ENCODE measurements at regions not wholly inside any gene's neighbourhood (a gene's known extent, or its start where the extent isn't known, plus 50 kb on each side); places are given as distances from the start of the nearest gene placed in this dataset.

DNA sequence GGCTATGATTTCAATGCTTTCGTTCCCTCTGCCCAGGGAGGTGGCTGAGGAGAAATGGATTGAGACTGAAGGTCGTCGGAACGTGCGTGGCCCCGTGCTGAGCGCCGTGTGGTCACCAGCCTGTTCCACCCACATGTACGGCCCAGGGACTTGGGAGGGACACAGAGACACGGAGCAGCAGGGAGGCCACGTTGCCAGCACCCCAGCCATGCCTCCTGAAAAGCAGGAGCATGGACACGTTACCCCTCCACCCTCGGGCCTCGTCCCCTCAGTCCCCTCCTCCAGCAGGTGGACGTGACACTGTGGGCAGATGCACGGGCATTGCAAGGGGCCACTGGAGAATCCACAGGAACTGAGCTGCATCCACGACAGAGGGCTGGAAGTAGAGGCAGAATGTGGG is 133.1 kb upstream of the CST7 start:
- no peak for DNase-seq (ENCODE audit: low spot score)

DNA sequence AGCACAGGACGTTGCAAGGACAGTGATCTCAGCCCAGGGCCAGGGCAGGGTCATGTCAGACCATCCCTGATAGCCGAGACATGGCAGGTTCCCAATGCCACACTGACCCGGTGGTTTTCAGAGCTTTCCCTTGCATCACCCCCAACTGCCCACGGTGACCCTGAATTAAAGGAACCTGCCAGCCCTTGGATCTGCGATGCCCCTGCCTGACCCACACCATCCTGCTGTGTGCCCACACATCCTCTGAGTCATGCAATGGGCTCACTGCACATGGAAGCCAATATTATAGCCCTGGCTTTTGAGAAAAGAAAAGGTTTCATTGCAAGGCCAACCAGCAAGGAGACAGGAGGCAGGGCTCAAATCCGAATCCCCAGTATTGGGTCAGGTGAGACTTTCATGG is 132.6 kb upstream of the CST7 start:
- no peak for DNase-seq (ENCODE audit: low spot score)

DNA sequence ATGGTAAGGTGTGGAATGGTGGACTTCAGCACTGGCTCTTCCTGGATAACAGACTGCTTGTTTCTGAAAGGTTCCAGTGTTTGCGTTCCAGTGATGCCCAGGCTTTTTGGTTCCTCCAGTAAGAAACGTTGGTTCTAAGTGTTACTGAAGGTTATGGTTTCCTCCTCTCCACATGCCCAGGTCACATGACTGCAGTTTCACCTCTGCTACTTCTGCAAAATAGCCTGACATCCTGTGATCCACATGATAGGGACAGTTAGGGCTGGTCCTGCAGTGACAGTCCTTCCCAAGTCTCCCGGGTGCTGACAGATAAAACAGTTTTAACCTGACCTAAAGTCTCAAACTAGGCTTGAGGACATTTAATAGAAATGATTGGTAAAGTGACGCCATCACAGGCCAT is 132.2 kb upstream of the CST7 start:
- DNase-seq (ENCODE audit: low spot score) = no peak

DNA sequence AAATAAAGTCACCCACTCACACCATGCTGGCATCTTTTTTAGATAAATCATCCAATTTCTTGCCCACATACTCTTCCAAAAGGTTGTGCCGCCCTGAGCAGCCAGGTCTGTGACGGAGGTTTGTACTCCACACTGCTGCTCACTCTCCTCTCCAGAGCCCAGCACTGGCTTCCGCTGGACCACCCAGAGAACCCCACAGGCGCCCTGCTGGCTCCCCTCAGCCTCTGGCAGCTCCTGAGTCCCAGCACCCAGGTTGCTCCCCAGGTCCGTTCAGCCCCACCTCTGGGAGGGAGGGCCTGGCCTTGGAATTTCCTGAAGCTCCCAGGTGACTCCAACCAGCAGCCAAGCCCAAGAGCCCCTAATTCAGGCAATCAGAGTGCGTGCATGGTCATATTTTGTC is 131.7 kb upstream of the CST7 start:
- no peak for DNase-seq (ENCODE audit: low spot score)

DNA sequence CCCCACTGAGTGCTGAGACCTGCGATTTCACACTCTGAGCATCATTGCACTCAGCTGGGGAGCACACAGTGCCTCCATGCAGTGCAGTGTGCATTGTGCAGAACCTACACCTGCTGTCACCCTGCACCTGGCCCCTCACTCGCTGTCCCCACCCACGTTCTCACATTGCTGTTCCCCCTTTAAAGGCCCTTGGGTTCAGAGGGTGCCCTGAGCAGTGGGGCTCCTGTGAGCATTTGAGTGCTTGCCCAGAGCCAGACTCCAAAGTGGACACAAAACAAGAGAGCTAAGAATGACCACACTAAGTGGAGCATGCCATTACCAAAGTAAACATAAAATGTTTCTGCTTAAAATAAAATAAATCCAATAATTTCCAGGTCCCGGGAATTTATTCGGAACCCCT is 131.0 kb upstream of the CST7 start:
- DNase-seq (ENCODE audit: low spot score) = no peak

DNA sequence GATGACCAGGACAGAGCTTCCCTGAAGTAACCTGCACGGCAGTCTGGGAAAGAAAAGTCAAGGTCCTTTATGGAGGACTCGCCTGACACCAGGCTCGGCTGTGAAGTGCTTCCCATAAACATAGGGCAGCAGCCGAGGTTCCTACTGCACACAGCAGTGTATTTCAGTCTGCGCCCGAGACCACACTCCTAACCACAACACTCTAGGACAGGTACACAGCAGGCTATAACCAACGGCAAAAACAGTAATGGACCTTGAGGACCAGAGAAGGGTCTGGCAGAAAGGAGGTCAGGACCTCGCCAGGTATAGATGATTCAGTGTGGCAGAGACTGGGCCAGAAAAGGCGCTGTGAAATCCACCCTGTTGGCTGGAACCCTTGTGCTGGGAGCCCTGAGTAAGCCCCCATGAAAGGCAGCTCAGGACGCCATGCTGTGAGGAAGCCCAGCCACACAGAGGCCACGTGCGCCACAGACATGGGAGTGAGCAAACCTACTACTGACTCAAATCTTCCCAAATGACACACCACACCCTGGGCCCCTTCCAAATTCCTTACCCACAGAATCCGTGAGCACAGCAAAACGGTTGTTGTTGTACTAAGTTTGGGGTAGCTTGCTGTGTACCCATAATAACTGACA is 129.6 kb upstream of the CST7 start:
- DNase-seq (ENCODE audit: low spot score) = no peak

DNA sequence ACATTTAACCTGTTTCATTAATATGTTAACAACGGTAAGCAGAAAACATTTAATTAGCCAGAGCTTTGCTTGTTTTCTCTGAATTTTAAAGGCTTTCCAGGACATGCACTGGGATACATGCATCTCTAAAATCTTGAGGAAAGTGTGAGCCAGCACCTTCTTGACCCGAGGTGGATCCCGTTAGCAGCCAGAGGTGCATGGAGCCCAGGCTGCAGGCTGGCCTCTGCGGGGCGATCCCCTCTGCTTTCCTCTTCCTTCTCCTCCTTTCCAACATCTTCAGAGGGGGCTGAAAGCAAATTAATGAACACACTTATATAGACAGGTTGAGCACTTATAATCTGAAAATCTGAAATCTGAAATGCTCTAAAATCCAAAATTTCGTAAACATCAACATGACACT is 128.7 kb upstream of the CST7 start:
- DNase-seq (ENCODE audit: low spot score) = no peak

DNA sequence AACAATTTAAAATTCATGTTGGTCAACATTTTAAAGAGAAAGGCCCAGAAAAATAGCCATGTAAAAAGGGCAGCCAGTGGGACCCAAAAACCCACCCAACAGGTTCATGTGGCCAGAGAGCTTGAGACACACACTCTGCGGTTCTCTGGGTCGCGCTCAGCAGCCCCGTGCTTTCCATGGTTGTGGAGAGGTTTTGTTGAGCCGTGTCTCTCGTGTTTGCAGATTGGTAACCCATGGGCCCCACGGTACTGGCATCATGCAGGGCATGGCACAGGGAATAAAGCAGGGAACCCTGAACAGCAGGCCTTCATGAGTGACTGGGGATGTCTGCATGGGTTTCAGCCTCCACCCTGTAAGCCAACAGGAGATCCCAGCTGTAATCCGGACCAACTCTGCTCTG is 127.7 kb upstream of the CST7 start:
- DNase-seq (ENCODE audit: low spot score) = no peak

DNA sequence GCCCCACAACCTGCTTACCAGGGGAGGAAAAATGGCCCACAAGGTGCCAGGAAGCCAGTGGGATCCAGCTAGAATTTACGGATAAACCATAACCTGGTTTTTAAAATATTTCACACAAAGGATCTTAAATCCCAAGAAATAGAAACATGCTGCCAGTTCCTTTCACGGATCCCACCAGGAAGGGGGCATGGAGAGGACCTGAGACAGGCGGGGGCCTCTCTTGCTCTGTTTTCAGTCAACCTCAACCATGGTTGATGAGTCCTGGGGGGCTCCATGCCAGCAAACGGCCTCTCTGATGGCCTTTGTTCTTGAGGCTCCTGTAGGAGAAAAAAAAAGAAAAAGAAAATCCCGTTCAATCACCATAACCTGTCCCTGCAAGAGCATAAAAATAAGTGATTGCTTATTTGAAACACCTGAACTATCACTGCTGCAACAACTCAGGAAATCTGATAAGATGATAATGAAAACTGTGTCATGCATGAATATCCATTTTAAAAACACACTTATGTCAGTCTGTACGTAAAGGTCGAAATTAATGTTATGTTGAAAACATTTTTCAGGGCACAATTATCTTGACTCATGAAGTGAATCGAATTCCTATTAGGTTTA is 125.8 kb upstream of the CST7 start:
- DNase-seq (ENCODE audit: low spot score) = no peak

DNA sequence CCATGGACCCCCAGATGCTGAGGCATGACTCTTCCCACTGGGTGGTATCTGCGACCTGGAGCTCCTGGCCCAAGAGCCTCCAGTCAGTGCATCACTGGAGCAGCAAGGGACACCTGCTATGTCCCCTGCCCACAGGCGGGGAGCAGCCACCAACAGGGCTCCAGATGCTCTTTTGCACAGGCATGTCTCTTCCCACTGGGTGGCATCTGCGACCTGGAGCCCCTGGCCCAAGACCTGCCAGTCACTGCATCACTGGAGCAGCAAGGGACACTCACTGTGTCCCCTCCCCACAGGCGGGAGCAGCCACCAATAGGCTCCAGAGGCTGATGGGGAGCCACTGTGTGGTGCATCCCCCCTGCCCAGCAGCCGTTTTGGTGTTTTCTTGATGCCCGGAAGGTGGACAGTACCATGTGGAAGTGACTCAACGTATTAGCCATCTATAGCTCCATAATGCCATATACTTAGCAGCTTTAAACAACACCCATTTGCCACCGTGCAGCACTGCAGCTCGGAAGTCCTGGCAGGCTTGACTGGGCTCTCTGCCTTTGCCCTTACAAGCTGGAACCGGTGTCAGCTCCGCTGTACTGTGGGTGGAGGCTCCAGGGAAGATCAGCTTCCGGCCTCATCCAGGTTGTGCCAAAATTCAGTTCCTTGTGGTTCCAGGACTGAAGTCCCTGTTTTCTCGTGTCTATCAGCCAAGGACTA is 124.9 kb upstream of the CST7 start:
- no peak for DNase-seq (ENCODE audit: low spot score)

DNA sequence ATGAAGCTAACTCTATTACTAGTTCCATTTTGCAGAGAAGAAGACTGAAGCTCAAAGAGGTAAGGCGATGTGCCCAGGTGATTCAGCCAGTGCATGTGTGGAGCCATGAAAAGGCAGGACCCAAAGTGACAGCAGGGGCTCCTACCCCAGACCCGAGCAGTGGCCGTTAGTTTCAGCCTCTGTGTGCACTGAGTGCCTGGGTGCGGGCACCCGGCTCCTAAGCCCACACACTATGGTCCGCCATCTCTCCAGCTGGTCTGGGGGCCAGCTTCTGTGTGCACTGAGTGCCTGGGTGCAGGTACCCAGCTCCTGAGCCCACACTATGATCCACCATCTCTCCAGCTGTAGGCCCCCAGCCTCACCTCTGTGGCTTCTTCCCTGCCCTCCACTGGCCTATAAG is 123.5 kb upstream of the CST7 start:
- no peak for DNase-seq (ENCODE audit: low spot score)

DNA sequence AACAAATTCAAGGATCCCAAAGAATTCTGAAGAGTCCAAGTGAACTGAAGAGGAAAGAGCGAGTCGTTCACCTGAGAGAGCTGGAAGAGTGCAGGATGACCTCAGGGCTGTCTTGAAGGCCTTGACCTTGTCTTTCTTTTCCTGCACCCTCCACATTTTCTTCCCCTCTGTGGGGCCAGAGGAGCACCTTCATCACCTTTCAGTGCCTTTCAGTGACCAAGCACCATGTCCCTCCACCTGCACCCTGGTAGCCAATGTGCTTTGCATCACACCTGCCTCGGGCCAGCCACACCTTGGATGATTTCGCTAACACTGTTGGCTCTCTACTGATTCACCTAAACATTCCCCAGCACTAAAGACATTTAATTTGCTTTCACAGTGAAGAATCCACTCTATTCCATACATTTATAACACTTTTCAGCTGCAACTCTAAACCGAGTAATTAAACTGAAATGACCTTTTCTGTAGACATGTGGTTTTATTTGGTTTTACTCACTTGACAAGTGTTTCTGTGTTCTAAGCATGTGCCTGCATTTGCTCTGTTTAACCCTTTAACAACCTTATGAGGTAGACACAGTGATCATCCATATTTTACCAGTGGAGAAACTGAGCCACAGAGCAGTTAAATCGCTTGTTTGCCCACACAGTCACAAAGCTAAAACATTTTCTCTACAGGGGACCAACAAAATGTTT is 121.3 kb upstream of the CST7 start:
- no peak for DNase-seq (ENCODE audit: low spot score)

DNA sequence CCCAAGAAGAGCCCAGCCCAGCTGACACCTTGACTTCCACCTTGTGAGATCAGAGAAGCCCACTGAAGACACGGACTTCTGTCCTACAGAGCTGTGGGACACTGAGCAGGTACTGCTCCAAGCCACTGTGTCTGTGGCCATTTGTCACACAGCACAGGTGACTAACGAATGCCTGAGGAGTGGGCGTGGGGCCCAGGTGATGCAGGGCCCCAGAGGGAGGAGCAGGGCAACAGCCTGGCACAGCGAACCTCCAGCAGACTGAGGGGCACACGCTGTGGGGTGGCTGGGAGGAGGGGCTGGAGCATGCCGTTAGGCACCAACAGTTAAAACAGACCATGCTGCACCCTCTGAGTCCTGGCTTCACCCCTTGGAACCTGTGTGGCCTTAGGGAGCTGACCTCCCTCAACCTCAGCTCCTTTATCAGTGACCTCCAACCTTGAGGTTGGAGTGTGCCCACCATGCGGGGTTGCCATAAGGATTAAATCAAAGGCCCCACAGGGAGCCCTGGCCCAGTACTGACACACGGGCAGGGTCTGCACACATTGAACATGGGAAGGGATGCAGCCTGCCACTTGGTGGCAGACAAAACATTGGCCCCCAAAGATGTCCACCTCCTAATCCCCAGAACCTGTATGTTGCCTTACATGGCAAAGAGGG is 119.9 kb upstream of the CST7 start:
- no peak for DNase-seq (ENCODE audit: low spot score)

DNA sequence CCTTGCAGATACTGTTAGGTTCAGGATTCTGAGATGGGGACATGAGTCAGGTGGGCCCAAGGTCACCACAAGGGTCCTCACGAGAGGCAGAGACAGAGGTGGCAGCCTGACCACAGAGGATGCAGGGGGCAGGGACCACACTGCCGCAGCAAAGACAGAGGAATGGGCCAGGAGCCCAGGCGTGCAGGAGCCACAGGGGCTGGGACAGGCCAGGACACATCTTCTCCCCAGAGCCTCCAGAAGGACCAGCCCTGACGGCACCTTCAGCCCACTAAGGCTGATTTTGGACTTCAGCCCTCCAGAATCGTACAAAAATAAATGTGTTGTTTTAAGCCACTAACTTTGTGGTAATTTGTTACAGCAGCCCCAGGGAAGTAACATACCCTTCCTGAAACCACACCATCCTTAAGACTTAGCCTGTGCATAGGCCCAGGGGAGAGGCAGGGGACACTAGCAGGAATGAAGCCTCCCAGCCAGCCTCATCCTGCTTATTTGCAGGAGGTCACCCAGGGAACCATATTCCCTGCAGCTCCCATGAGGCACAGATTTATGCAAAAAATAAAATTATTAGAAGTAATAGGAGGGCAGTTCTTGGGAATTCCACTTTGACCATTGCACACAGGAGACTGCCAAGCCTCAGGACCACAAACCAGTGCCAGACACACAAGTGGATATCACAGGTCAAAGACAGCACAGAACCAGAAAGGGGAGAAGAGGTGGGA is 119.3 kb upstream of the CST7 start:
- DNase-seq (ENCODE audit: low spot score) = no peak

DNA sequence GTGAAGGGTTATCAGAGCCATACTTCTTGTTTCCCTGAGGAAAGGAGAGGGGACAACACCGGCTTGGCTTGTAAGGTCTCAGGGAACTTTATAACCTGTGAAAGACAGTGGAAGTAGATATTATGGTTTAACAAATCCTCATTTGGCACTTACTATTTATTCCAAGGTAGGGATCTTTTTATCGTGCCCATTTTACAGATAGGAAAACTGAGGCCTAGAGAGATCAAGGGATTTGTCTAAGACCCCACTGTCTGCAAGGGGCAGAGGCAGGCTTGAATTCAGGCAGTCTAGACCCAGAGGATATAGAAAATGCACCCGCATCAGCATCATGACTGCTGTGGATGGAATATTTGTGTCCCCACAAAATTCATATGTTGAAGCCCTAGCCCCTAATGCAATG is 118.4 kb upstream of the CST7 start:
- no peak for DNase-seq (ENCODE audit: low spot score)

DNA sequence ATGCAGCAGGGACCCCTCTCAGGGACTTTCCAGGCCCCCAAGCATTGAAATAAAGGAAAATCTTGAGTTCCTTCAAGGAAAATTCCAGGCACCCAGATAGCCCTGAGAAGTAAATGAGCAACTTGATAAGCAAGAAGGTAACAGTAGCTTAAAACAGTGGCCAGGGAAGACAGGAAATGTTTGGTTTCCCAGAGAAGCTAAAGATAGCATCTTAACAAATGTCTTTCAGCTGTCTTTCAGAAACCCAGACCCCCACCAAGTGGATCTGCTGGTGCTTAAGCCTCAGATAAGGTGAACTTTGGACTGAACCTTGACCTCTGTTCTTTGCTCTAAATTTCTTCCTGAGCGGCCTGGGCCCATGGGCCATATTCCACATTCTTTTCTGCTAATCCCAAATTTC is 117.8 kb upstream of the CST7 start:
- DNase-seq (ENCODE audit: low spot score) = no peak

DNA sequence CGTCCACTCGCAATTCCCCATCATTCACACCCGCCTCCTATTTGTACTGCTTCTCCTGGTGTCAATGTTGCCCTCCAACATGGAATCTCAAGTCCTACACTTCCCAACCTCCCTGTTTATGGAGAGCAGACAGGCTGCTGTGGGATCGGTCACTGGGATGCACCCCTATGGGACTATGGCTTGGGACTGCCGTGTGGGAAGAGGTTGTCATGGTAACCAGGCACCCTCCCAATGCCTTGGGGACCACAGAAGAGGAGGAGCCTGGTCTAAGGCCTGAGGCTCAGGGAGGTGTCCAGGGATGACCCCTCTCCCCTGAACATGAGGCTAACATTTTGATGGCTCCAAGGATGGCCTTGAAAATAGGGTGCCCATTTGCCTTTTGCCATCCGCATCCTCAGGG is 116.6 kb upstream of the CST7 start:
- DNase-seq (ENCODE audit: low spot score) = no peak

DNA sequence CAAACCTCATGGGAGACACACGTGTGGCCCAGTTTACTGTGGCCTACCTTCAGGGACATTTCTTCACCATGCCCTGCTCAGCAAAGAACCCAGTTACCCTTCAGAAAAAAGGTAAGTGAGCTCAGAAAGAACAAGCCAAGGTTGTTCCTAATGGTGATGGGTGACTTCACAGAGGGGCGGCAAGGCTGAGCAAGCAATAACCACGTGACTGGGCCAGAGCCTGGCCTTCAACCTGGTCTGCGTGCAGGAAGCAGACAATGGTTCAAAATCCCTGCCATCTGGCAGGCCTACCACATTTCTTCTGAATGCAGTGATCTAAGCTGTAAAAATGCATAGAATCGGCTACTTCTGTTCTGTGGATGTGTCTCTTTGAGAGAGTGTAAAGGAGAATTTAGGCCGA is 115.5 kb upstream of the CST7 start:
- no peak for DNase-seq (ENCODE audit: low spot score)

DNA sequence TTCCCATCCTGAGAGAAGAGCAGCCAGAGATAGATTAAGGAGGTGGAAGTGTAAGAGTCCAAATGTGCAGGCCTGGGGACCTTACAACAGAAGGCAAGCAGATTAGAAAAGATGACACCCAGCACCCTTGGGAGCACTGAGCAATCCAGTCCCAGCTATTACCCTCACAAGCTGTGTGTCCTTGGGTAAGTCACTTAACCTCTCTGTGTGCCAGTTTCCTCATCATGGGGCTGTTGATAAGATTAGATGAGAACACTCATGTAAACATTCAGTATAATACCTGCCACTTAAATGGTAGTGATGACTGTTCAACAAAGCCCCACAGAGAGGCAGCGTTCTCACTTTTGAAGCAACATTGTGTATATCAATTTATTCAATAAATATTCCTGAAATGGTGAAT is 114.8 kb upstream of the CST7 start:
- no peak for DNase-seq (ENCODE audit: low spot score)

DNA sequence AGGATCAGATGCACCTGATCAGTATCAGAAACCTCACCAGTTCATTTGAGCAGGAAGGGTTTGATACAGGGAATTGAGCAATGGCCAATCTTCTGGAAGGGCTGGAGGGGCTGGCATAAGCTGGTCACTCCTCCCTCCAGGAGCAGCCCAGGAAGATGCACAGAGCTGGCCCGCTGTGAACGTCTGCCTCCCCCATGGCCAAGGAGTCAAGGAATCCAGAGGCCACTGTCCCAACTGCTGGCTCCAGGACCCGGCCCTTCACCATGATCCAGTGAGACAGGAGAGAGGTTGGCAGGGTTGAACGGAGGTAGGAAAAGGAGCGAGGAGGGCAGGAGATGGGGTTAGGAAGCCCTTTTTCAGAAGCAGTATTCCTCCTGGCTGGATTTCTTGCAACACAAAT is 113.9 kb upstream of the CST7 start:
- DNase-seq (ENCODE audit: low spot score) = no peak

DNA sequence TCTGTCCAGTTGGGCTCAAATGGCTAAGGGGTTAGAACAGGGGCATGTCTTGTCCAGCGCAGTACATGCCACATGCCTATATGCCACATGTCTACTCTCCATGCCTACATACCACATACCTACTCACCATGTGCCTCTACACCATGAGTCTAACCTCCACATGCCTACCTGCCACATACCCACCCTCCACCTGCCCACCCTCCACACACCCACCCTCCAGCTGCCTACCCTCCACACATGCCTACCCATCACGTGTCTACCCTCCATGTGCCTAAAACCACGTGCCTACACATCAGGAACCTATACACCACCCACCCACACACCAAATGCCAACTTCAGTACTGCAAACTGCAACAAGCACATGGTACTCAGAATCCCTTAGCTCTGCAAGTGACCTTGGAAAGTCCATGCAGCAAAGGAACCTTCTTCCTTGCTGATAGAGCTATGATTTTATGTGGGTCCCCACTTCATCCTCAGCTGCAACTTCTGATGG is 113.0 kb upstream of the CST7 start:
- no peak for DNase-seq (ENCODE audit: low spot score)
